HL-60 (cell line): ENCODE measurements at regions not wholly inside any gene's neighbourhood (a gene's known extent, or its start where the extent isn't known, plus 50 kb on each side); places are given as distances from the start of the nearest gene placed in this dataset.

Experiments used
- CTCF ChIP-seq: IDR thresholded peaks from one replicate; pipeline ENCODE4 v1.5.1; 2011; ENCODE audit warnings: low read length, control low read depth, inconsistent platforms; ENCODE audit not compliant: insufficient read depth
- SPI1 ChIP-seq: IDR thresholded peaks from 2 replicates; pipeline ENCODE4 v1.6.1; 2012; ENCODE audit warnings: low read depth, mild to moderate bottlenecking, borderline replicate concordance

- TF ChIP-seq SPI1 (no peak), CTCF (no peak)
These were observed 165.1 kb upstream of the PPP3CA start for GRCh38 chr4:101512416-101512815.
